Ramos (cell line): ENCODE measurements at regions not wholly inside any gene's neighbourhood (a gene's known extent, or its start where the extent isn't known, plus 50 kb on each side); places are given as distances from the start of the nearest gene placed in this dataset.

Experiments
- in situ Hi-C: fragments of 300-500 bp; cut with MboI; formaldehyde crosslinking; loops from one replicate; pipeline ENCODE4 v1.14.3; 2022; ENCODE audit warnings: low sequenced_read_pairs; ENCODE audit not compliant: unreplicated experiment

DNA sequence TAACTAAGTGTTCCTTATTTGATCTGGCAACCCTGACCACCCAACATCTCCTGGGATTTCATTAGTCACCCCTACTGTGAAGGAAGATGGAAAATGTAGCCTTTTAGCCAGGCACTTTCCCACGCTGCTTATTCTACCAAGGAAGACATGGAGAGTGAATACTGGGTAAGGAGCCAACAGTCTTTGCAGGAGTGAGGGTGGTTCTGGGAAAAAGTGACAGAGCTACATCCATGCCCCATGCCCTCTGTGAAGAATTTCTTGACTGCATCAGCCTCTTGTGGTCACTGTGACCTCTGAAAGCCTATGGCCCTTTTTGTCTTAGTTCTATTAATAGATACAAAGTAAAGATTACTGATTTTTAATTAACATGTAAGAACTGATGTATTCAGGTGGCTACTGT is 196.0 kb upstream of the EEA1 start:
- in situ Hi-C loops, result no loop called here

DNA sequence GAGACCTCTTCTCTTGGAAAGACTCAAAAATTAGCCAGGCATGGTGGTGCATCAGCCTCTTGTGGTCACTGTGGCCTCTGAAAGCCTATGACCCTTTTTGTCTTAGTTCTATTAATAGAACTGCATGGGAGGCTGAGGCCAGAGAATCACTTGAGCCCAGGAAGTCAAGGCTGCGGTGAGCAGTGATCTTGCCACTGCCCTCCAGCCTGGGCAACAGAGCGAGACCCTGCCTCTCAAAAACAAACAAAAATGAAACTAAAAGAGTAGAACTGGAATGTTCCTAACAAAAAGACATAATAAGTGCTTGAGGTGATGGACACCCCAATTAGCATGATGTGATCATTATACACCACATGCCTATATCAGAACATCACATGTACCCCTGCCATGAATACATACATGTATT is 197.0 kb upstream of the EEA1 start:
- in situ Hi-C loops, result no loop called here

DNA sequence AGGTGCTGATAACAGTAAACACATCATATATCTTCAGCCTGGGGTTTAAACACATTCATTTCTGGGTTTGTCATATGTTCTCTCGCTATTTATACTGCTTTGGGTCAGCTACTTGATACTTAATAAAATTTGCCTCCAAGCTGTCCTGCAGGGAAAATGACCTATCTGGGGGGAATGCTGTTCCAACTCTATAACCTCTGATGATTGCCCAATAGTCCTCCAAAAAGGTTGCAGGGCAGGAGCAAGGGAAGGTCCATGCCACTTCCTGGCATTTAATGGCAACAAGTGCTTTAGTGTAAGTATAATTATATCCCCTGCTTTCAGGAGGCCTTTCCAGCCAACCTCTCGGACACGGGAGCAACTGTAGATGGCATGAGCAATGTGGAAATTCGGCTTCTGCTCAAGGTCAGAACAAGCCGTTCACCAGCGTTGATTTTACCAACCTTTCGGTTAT is 198.0 kb upstream of the EEA1 start:
- in situ Hi-C loops, result no loop called here

DNA sequence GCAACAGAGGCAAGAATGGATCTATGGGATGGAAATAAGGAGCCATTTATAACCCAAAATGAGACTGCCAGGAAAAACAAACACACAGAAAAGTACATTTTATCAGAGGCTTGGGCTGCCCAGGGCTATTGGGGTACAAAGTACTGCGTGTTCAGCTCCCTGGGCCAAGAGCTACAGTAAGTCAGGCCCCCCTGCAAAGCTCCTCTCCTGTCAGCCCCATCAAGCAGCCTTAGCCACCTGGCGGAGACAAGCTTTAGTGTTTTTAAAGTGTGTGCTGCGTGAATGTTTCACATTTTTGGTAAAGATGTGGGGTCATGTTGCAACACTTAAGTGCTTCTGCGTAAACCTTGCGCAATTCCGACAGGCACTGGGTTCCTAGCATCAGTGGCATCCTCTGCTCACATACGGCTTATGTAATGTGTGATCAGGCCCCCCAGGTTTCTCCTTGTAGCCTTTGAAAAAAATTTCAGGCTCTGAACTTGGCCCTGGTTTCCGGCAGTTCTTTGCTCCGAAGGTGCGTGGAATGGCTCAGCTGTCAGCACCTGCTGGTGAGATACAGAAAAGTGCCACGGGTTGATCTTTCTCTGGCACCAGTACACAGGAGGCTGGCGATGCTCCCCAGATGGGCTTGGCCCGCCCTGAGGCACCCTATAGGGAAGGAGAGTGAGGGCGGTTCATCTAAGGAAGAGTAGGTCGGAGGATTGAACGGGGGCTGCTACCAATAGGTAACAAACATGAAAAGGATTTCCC is 198.7 kb upstream of the EEA1 start:
- in situ Hi-C loops, result no loop called here

DNA sequence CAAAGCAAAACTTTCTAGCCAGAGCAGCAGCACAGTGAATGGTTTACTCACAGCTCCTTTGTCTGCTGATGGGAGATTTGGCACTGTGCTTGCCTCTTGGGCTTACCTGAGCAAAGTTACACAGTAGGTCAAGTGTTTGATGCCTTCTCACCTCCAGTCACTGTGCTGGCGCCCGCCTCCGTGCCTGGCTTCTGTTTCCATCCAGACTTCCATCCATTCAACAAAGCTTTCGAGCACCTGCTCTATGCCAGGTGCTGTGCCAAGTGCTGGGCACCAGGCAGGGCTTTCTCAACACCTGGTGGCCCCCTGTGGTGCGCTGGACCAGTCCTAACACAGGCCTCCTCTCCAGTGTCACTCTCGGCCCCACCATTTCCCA is 199.2 kb upstream of the EEA1 start:
- in situ Hi-C loops, result no loop called here

DNA sequence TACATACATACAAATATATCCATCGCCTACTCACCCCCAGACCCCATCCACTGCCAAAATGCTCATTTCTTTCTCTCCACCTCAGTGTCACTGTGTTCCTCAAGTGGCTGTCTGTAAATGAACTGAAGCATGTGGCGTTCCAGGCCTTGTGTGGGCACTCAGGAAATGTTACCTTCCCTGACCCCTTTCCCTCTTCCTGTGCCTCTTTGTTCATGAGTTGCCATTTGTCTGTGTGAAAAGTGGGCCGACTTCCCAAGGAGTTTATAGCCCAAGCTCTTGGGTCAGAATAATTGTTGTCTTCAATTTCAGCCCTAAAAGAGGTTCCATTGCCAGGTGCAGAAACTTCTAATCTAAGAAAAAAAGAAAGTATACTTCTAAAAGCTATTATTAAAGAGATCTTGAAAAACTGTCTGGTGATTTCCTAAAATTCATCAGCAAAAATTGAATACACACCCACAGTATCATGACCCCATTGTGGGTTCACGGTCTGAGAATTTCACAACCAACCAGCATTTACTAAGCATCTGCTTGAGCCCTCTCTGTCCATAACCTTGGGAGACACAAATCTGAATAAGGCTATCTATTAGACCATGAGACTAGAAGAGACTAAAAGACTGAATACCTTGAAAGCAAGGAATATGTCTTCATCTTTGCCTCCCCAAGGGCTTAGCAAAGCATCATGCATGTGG is 201.4 kb upstream of the EEA1 start:
- in situ Hi-C loops, result no loop called here

DNA sequence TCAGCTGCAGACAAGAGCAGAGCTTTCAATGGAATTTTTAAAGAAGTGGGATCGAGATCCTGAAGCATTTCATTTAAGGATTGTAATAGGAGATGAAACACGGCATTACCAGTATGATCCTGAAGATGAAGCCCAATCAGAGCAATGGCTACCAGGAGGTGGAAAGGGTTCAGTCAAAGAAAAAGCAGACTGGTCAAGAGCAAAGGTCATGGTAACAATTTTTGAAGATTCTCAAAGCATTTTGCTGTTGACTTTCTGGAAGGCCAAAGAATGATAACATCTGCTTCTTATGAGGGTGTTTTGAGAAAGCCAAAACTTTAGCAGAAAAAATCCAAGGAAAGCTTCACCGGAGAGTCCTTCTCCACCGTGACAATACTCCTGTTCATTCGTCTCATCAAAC is 204.3 kb upstream of the EEA1 start:
- in situ Hi-C loops, result no loop called here

DNA sequence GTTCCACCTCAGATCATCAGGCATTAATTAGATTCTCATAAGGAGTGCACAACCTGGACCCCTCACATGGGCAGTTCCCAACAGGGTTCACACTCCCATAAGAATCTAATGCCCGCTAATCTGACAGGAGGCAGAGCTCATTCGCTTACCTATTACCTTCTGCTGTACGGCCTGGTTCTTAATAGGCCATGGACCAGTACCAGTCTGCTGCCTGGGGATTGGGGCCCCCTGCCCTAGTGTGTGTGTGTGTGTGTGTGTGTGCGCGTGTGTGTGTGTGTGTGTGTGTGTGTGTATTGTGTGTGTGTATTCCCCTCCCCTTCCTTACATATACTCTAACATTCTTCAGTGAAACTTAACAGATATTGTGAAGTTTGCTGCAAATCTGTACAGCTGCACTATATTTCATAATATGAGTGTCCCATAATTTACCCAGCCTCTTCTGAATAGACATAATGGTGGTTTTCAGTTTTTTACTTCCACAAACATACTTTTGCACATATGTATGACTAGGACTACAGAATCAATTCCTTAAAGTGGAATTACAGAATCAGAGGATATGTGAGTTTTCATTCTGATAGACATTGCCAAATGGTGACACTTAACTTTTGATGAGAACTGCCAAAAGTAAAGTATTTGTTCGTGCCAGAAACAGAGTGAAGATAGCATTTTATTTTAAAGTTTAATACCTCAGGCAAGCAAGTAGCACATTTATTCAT is 205.2 kb upstream of the EEA1 start:
- in situ Hi-C loops, result no loop called here

DNA sequence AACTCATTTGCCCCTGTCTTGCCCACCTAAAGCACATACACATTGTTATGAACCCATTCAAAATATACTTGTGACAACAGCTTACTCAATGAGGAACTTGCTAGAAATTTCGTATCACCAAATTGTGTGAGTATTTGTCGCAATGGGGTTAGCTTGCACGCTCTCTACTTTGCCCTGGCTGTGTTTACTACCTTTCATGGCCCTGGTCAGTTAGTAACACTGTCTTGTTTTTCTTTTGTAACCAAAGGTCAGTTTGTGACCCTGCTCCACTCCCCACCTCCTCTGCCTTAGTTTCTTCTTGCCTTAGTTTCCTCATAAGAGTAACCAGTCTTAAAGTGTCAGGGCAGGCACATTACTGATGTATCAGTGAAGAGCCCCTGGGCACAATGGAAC is 205.8 kb upstream of the EEA1 start:
- in situ Hi-C loops, result no loop called here

DNA sequence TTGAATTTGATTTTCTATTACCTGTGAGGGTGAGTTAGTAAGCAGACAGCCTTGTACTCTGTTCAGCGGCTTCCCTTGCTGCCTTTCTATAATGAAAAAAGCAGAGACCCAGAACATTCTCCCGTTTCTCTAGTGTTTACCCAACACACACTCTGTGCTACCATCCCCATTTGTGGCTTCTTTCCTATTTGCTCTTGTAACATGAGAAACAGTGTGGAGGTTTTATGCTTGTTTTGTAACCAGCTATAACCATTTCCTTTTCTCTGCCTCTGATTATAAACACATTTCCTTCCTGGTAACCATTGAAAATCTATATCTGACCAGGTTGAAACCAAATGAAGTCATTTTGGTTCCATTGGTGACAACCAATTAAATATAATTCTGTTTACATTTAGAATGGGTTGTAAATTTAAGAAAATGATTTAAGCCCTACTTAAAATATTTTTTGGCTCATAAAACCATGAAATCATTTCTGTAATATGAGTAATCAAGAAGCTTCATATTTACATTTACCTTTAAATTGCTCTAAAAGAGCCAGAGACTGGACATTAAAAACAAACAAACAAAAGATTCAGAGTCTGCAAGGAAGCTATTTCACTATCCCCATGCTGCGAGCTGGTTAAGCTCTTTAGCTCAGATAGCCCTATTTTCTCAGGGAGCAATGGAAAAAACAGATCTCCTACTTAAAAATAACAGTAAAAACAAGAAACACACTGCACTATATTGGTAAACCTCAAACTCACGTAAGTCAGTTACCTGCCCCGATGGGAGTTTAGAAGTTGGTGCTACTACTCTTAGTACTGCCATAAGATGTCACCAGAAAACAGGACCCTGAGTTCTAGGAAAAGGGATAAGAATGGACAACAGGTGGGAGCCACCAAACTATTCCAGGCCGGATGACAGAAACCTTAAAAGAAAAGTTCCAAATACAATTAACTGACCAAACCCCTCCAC is 206.5 kb upstream of the EEA1 start:
- in situ Hi-C loops, result no loop called here

DNA sequence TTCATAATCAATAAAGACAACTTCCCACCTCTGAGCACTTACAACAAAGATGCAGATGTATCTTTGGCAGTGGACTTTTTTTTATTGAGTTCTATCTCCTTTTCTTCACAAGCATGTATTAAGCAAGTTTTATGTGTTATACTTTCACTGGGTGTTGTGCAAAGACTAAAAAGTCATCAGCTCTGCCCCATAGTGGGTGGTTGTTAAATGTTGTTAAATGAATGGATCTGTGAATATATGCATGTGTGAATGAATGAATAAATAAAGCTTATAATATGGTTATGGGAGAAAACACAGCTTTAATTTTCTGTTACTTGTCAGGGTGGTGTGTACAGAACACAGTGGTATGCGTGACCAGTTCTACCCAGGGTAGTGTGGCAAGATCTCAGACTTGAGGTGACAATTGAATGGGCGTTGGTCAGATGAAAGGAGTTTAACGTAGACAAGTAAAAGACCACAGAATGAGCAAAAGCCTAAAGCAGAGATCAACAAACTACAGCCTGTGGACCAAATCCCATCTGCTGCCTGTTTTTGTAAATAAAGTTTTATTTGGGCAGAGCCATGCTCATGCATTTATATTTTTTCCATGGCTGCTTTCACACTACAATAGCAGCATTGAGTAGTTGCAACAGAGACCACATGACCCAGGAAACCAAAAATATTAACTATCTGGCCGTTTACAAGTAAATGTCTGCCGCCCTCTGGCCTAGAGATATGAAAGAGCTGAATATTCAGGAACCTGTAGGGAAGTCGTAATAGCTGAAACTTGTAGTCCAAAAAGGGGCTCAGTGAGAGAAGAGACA is 207.4 kb upstream of the EEA1 start:
- in situ Hi-C loops, result no loop called here

DNA sequence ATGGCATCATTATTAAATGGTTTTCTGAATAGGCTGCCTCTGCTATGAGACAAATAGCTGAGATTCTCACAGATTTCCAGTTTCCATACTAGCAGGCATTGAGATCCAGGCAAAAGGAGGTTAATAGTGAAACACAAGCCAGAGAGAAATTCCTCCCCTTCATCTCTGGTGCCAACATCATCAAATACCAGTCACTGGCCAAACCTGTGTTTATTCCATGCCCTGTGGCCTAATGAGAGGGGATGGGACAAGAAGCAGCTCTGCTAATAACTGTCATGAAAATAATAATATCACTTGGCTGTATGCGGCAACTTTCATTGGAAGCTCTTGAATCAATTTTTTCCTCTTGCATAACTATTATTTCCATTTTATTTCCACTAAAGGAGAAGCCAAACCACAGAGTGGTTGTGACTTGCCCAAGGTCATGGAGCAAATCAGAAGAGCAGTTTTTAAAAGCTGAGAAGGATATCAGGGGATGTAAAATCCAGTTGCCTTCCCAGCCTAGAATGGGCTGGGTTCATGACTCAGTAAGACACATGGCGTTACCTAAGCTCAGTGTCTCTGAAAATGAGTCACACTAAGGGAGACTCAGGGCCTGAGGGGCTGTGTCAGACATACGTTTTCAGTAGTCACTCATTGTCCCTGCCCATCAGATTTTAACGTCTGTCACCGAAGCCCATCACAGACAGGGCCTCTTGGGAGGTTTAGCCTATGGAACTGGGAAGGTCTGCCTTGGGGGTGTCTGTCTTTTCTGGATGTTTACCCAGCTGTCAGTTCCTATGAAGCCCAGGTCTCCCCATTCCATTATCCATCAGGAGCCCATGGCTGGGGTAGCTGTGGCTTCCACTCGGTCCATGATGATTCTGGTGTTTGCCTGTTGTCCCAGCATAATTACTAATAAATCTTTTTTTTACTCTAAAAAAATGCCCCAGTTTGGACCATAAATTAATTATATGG is 208.8 kb upstream of the EEA1 start:
- in situ Hi-C loops, result no loop called here

DNA sequence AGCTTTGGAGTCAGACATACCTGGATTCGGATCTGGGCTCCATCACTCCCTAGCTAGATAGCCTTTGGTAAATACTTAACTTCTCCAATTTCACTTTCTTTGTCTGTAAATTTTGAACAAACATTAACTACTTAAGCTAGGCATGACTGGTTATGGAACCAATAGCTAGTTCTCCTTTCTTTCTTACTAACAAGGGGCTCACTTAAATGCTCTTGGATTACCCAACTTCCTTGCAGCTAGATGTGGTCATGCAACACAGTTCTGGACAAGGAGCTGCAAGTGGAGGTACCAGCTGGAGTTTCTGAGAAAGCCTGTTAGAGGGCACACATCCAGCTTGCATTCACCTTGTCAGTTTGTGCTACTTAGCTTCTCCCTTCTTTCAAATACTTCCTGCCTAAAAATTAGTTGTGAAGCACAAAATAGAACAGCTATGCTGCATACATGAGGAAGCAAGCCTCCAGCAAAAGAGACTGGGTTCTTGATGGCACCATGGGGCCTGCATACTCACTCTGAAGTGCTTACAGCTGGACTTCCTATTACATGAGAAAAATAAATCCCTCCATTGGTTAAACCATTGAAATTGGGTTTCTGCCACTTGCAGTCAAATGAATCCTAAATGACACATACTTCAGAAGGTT is 210.1 kb upstream of the EEA1 start:
- in situ Hi-C loops, result no loop called here

DNA sequence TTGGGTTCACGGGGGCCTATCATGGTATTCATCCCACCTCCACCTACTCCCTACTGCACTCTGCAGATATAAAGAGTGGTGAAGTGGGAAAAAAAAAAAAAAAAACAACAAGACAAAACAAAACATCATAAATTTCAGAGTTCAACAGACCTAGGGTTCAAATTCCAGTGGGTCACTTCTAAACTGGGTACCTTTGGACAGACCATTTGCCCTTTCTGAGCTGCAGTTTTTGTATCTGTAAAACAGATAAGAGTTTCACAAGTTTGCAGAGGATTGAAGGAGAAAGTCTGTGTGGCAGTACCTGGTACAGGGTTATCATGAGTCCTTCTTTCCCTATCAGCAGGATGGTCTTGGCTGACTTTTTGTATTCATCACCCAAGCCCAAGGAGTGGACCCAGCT is 211.2 kb upstream of the EEA1 start:
- in situ Hi-C loops, result no loop called here

DNA sequence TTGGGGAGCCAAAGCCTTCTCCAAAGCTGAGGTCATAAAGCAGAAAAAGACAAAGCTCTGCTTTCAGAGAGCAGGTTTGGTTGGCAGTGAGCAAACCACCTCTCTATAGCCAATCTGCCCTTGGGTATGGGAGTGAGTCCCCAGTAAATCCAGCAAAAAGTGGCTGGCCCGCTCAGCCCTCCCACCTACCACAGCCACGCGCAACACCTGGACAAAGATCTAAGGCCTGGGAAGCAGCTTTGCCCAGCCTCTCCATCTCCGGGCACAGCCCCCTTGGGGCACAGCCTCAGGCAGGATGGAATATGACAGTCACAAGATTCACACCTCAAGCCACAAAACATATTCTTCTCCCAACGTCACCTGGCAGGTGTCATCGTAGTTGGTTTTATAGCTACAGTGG is 211.7 kb upstream of the EEA1 start:
- in situ Hi-C loops, result no loop called here

DNA sequence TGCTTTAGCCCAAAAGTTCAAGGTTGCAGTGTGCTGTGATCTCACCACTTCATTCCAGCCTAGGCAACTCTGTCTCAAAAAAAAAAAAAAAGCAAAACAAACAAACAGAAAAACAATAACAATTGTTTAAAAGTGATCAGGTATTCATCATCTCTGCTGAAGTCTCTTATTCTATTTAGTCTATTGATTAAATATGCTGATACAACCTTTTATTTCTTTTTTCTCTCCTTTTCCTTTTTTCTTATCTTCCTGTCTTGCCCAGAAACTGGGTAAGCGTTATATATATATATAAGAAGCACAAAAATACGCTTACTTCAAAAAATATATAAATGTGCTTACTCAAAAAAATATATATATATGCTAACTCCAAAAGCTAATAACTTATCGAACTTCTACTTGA is 213.8 kb upstream of the EEA1 start:
- in situ Hi-C loops, result no loop called here

DNA sequence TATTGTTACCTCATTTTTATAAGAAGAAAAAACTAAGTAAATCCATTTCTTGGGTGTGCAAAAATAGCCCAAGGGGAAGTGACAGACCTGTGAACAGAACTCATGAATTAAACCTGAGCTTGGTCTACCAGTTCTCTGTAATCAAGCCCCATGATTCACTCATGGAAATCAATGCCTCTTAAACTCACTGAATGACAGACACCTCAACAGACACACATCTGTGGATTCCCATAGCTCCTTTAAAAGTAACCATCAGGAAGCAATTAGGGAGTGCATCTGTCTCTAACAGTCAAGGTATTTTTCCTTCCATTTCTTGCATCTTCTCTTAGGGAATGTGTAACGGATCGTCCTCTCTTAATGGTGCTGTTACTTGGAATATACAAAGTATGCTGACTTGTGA is 215.0 kb upstream of the EEA1 start:
- in situ Hi-C loops, result no loop called here

DNA sequence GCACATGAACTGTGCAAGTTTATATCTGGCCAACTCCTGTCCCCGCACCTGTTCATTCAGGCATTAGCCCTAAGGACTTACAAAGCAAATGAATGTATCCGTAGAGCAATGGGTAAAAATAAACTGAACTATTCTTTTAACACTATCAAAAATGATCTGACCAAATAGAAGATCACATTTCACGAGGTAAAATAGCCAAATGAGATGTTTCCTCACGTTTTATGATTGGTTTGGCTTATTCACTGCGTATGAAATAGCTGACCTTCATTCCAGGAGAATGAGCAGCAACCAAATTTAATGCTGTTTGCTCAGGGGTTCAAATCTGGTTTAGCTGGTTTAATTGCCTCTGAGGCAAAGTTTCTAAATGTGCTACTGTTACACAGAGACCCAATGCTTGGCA is 216.0 kb upstream of the EEA1 start:
- in situ Hi-C loops, result no loop called here
